ENCODE measurements at regions not wholly inside any gene's neighbourhood (a gene's known extent, or its start where the extent isn't known, plus 50 kb on each side); places are given as distances from the start of the nearest gene placed in this dataset.
"Not testable (repeated sequence)": the region's sequence is repeated elsewhere in the genome, so short reads cannot be mapped to it uniquely, and the experiment has no call there.

DNA sequence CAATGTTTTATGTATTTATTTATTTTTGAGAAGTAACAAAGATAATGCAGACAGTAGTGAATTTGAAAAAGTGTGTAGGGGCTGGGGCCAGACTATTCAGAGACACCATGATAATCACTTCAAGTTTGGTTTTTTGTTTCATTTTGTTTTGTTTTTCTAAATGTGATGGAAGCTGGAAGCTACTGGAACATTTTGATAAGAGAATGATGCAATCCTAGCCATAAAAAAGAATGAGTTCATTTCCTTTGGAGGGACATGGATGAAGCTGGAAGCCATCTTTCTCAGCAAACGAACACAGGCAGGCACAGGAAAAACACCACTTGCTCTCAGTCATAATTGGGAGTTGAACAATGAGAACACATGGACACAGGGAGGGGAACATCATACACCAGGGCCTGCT, 706.6 kb upstream of the EPHA5 start:
- DNase-seq (ENCODE audit: low spot score): no peak

DNA sequence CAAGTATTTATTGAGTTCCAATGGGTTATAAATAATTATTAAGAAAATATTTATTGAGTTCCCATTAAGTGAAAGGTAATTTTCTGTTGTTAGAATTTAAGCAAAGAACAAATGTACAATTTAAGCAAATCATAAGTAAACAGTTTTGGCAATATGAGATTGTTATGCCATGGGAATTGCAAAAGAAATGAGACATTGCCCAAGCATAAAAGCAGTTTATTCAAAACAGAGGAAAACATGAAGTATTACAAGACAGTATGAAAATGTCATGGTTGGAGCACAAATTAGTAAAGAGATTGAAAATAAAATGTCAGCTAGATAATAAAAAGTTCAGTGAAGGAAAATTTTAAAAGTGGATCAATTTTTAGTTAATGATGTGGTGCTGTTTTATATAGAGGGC, 706.1 kb upstream of the EPHA5 start:
- DNase-seq (ENCODE audit: low spot score): no peak

DNA sequence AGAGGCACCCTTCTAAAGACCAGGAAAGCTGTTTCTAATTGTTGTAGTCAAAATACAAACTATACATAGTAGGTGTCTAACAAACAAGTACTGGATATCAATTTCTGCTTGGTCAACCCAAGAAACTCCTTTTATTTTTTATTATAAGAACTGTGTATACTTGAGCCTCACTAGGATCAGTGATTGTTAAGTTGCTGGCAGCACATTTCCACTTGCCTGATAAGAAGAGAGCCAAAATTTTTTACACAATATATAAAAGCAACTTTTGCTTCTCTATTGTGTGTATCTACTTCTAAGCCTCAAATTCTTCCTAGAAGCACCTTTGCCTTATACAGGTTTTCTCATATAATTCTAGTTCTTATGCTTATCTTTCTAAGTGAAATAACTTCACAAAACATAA, 703.0 kb upstream of the EPHA5 start:
- DNase-seq (ENCODE audit: low spot score): no peak

DNA sequence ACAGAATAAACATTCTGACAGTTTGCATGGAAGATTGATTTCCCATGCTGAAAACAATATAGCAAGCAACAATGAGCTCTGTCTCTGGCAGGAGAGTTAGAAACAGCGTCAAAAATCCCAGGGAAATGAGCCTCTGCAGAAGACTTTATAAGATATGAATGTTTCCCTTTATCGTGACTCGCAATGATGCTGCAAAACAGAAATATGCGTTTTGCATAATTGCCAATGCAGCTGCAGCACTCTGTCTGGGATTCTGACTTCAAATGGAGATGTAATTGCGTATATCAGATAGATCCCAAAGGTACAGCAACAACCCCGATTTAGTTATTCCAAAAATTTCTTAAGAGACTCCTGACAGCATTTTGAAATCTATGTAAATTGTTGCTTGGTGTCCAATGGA, 702.4 kb upstream of the EPHA5 start:
- no peak for DNase-seq (ENCODE audit: low spot score)

DNA sequence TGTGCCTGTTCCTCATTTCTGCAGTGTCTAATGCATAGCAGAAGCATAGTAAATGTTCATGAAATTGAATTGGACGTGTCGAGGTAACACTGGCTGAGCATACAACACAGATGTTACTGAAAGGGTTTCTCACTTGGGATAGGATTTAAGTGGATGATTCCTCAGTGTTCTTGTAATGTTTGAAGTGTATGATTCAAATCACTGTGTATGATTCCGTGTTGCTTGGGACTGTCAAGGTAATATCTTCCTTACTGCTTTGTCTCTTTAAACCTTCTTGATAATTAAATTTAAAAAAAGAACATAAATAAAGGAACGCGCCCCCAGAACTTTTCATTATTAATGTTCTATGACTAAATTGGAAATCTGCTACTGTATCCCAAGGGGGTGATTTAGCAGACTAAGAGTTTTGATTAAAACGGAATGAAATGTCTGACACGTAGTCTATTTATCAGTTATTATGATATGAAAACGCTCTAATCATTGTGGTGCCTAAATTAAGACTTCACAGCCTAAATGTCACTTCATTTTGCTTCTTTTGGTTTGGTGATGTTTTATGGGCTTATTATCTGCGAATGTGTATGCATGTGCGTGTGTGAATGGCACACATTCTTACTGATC, 696.9 kb upstream of the EPHA5 start:
- DNase-seq (ENCODE audit: low spot score): no peak

DNA sequence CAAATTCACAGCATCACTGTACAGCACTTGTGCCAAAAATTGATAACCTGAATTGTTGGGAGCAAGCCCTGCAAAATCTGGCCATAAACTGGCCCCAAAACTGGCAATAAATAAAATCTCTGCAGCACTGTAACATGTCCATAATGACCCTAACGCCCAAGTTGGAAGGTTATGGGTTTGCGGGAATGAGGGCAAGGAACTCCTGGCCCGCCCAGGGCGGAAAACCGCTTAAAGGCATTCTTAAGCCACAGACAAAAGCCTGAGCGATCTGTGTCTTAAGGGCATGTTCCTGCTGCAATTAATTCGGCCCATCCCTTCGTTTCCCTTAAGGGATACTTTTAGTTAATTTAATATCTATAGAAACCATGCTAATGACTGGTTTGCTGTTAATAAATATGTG, 690.1 kb upstream of the EPHA5 start:
- DNase-seq (ENCODE audit: low spot score): not testable (repeated sequence)

DNA sequence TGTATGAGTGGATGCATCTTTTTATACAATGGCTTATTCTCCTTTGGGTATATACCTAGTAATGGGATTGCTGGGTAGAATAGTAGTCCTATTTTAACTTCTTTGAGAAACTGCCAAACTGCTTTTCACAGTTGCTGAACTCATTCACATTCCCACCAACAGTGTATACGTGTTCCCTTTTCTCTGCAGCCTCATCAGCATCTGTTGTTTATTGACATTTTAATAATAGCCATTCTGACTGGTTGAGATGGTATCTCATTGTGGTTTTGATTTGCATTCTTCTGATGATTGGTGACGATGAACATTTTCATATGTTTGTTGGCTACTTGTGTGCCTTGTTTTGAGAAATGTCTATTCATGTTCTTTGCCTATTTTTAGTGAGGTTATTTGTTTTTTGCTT, 687.0 kb upstream of the EPHA5 start:
- DNase-seq (ENCODE audit: low spot score): no peak

DNA sequence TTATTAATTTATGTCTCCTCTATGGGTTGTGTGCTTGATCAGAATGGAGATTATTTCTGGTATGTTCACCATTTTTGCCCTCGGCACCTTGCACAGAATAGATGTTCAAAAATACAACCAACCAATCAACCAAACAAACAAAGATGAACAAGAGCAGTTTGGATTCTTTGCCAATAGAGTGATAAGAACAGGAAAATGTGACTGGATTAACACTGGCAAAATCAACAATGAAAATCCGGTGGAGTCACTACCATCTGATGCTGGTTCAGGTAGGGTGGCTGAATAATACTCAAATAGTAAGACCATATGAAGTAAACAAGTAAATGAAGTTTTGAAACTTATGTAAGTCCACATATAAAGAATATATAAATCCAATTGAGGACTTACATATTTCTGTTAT, 685.0 kb upstream of the EPHA5 start:
- DNase-seq (ENCODE audit: low spot score): no peak

DNA sequence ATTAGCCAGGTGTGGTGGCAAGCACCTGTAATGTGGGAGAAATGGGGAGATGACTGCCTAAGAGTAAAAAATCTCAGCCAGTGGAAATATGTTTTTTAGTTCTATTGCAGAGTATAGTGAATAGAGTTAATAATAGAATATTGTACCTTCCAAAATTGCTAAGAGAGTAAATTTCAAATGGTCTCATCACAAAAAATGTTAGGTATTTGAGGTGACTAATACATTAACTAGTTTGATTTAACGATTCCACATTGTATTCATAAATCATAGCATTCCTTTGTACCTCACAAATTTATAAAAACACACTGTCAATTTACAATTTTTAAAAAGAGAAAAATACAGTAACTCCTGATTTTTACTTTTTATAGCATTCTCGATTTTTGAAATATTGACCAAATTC, 681.5 kb upstream of the EPHA5 start:
- DNase-seq (ENCODE audit: low spot score): no peak

DNA sequence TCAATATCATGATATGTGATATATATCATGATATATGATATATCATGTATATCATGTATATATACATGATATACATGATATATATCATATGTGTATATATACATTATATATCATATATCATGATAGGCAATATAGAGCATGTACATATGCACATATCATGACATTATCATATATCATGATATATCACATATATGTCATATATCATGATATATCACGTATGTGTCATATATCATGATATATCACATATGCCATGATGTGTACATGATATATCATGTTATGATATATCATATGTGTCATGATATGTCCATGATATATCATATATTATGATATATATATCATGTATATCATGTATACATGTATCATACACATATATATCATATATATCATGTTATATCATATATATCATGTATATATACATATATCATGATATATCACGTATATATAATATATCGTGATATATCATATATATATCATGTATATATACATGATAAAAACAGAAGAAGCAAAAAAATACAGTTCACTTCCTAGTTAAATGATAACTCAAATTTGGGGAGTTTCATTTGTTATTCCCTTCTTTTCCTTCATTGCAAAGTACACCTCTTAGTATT, 670.1 kb upstream of the EPHA5 start:
- DNase-seq (ENCODE audit: low spot score): no peak

DNA sequence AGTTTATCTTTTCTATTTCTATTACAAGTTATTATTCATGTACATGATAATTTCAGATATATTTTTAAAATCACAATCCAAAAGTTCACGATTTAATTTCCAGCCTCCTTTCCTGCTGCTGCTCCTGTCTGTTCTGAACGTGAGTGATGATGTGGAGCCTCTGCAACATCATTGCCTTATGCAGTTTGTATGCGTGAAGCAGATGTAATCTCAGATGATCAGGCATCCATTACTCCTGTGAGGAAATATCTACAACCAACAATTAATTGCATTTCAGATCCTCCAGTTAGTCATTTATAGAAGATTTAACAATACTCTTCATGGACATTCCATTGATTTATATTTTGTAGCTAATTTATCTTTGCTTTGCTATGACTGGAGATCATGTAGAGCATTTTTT, 668.7 kb upstream of the EPHA5 start:
- DNase-seq (ENCODE audit: low spot score): no peak

DNA sequence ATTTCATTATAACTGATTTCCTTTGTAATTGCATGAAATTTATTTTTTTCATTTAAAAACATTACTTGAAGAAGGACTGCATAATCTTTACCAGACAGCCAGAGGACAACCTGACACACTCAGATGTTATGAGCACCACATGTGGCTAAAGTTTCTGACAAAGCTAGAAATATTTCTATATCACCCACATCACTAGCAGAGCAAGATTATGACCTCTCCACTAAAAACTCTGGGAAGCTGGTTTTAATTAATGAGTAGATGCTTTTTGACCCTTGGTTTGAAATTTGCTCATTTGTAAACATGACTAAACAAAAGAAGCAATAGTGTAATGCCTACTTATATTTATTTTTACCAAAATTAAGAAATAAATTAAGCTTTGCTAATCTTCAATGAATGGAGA, 661.5 kb upstream of the EPHA5 start:
- no peak for DNase-seq (ENCODE audit: low spot score)

DNA sequence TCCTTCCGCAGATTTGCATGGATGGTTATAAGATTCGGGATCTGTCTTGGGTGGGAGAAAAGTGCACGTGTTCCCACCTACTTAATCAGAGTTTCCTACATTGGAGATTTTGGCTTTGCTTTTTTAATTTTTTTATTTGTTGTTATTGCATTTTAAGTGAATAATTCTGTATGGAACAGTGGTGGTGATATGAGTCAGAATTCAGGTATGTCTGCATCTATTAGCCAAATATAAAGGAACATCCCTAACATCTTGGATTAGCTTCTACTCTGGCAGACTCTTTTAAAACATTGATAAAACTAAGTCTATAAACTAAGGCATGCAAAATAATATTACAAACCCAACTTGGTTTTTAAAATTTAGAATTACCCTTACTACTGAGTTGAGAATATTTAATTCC, 659.8 kb upstream of the EPHA5 start:
- no peak for DNase-seq (ENCODE audit: low spot score)

DNA sequence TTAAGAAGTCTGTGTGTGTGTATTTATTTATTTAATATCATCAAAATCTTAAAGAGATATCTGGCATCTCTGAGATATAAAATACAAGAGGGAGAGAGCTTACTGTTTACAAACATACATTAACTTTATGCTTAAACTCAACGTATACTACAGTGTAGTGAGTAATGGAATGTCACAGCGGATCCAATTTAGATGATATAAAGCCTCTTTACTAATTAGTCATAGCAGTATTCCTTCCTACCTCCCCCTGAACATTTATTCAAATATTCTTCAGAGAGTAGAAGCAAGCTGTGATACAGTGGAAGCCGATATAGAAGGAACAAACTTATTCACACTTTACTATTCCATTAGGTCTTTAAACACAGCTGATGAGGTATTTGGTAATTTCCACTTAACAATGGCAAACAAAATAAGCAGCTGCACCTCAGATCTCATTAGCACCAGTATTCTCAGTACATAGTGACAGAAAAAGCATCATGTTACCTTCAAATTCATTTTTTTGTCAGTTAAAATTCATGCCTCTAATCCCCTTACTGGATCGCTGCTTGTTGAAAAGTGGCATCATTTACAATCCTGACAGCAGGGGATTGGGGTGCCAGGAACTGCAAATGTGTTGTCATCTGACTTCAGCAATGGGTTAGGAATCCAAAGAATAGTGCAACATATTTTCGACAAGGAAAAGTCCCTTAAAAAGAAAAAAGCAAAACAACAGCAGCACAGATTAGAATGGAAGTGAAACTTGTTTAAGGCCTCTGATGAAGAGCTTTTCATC, 658.7 kb upstream of the EPHA5 start:
- no peak for DNase-seq (ENCODE audit: low spot score)

DNA sequence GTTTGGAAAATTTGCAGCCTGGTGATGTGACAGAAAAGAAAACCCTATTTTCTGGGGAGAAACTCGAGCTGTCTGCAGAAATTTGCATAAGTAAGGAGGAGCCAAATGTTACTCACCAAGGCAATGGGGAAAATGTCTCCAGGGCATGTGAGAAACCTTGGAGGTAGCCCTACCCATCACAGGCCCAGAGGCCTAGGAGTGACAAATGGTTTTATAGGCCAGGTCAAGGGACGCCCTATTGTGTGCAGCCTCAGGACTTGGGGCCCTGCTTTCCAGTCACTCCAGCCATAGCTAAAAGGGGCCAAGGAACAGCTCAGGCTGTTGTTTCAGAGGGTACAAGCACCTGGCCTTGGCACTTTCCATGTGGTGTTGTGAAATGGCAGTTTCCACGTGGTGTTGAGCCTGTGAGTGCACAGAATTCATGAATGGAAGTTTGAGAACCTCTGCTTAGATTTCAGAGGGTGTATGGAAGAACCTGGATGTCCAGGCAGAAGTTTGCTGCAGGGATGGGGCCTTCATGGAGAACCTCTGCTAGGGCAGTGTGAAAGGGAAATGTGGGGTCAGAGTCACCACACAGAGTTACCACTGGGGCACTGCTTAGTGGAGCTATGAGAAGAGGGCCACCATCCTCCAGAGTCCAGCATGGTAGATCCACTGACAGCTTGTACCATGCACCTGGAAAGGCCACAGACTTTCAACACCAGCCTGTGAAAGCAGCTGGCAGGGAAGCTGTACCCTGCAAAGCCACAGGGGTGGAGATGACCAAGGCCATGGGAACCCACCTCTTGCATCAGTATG, 637.6 kb upstream of the EPHA5 start:
- no peak for DNase-seq (ENCODE audit: low spot score)

DNA sequence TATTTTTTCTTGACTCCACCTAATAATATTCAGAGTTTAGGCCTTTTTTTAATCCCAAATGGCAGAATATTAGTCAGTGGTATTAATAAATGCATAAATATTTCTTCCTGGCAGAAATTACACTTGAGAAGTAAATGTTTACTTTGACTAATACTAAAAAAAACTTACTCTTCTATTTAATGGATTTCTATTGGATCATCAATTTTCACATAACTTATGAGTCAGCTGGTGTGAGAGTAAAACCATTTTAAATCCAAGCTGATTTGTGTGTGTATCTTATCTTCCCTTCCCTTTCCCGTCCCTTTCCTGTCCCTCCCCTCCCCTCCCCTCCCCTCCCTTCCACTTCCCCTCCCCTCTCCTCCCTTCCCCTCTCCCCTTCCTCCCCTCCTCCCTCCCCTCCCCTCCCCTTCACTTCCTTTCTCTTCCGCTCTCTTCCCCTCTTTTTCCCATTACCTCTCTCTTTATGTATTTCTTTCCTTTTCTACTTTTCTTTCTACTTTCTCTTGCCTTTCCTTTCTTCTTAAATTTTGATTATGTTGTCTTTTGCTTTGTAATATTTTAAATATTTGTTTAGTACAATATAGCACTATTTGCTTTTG, 630.1 kb upstream of the EPHA5 start:
- no peak for DNase-seq (ENCODE audit: low spot score)

DNA sequence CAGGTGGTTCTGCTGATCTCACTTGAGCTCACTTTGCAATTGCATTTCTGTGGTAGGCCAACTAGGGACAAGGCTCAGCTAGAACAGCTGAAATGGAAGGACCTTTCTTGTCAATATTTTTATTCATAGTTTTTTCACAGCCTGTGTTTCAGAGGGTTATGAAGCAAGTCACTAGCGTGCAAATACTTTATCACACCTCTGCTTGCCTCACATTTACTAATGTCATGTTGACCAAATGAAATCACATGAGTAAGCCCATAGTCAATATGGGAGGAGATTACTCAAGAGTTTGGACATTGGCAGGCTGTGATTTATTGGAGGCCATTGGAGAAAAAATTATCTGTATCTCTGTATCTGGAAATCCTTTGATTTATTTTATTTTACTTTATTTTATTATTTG, 628.3 kb upstream of the EPHA5 start:
- DNase-seq (ENCODE audit: low spot score): no peak

DNA sequence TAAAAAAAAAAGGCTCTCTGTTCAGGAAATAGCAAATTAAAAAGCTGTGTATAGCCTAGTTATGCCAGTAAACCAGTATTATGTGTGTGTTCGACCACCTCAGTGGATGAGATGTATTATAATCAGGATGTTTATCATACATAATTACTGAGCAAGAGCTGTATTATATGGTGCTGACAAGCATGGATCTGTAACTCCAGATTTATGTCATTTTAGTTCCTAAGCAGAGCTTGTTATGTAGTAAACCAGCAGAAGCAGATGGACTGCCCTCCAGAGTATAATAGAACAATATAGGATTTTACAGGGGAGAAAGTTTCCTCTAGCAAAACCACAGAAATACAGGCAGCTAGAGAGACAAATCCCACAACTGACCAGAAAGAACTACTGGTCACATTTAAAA, 627.4 kb upstream of the EPHA5 start:
- no peak for DNase-seq (ENCODE audit: low spot score)

DNA sequence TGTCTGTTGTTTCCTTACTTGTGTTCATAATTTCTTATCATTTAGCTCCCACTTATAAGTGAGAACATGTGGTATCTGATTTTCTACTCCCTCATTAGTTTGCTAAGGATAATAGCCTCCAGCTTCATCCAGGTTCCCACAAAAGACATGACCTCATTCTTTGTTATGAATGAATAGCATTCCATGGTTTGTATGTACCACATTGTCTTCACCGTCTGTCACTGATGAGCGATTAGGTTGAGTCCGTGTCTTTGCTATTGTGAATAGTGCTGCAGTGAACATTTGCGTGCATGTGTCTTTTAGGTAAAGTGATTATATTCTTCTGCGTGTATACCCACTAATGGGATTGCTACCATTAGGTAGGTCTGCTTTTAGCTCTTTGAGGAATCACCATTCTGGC, 624.3 kb upstream of the EPHA5 start:
- no peak for DNase-seq (ENCODE audit: low spot score)

DNA sequence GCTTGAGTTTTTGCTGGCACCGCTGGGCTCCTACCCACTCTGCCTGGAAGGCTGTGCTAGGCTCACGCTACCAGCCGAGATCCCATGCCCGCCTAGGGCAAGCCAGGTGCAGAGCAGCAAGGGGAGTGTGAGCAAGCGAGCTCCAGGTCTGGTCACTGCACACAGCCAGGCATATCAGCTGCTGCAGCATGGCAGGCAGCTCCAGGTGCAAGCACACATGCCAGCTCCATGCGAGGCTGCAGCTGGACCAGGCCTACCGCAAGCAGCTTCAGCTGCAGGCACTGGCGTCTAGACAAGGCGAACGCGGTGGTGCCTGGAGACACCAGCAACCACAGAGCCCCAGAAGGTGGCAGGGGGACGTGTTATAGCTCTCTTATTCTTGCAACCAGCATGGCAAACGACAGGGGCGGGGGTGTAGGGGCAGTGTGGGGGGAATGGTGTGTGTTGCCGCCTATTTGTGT, 614.7 kb upstream of the EPHA5 start:
- no peak for DNase-seq (ENCODE audit: low spot score)

DNA sequence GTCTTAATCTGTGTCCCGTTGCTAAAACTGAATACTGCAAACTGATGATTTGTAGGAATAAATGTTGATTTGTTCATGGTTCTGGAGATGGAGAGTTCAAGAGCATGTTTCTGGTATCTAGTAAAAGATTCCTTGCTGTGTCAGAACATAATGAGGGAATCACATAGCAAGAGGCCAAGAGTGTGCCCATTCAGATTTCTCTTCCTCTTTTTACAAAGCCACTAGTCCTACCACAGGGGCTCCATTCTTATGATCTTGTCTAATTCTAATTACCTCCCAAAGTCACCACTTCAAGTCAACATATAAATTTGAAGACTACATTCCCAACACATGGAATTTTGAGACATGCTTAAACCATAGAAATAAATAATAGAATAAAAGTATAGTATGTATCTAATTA, 608.8 kb upstream of the EPHA5 start:
- no peak for DNase-seq (ENCODE audit: low spot score)

DNA sequence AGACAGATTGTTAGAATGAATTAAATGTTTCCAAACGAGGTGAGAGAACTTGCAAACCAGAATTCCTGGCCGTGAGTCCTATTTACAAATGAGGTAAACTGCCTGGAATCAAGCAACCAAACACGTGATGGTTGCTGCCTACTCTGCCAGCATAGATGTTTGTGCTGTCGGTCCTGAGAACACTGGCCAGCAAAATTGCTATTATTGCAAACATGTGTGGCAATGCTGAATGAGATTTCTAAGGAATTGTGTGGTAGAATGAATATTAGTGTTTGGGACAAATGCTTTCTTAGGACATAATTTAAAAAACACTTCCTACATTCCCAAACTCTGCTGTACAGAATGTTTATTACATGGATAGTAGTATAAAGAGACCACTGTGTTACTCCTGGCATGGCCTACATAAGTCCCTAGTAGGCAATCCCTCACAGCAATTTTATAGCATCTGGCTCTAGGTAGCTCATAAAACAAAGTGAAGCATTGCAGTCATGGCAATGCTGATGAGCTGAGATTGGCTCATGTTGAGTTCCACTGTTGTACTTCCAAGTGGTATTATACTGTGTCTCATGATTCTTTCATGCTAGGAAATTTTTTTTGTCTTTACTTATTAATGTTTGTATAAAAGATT, 605.2 kb upstream of the EPHA5 start:
- no peak for DNase-seq (ENCODE audit: low spot score)

All from activated CD4-positive, alpha-beta T cell treated with anti-CD3 and anti-CD28 coated beads, Interleukin-2, Interleukin-4, amounts not matched to agents 100 ng/mL and 50 ng/mL, durations not matched to agents 16 hours and 8 hours (primary cell).